Subcutaneous abdominal adipose tissue (tissue), 5 donors: ENCODE measurements at regions not wholly inside any gene's neighbourhood (a gene's known extent, or its start where the extent isn't known, plus 50 kb on each side); places are given as distances from the start of the nearest gene placed in this dataset.
"Not testable (repeated sequence)": the region's sequence is repeated elsewhere in the genome, so short reads cannot be mapped to it uniquely, and the experiment has no call there.

Experiments
- H3K27ac ChIP-seq: one replicate; pipeline ENCODE4 v1.7.0; 2013; ENCODE audit warnings: low read depth, mild to moderate bottlenecking, inconsistent platforms, low read length, moderate library complexity
- H3K27me3 ChIP-seq, 5 donors: one replicate each; pipeline ENCODE4 v1.7.0; 2013; ENCODE audit warnings: low read length in 5 of 5, inconsistent platforms in 1 of 5; ENCODE audit not compliant: control insufficient read depth in 5 of 5, insufficient read depth in 4 of 5
- H3K36me3 ChIP-seq, 5 donors: one replicate each; pipeline ENCODE4 v1.7.0; 2013; ENCODE audit warnings: low read length in 5 of 5; ENCODE audit not compliant: control insufficient read depth in 5 of 5, insufficient read depth in 5 of 5
- H3K4me1 ChIP-seq, 5 donors: one replicate each; pipeline ENCODE4 v1.7.0; 2013; ENCODE audit warnings: low read length in 5 of 5, mild to moderate bottlenecking in 3 of 5, moderate library complexity in 1 of 5; ENCODE audit not compliant: control insufficient read depth in 5 of 5, insufficient read depth in 5 of 5
- H3K4me3 ChIP-seq, 5 donors: one replicate each; pipeline ENCODE4 v1.7.0; 2013; ENCODE audit warnings: low read length in 5 of 5, low read depth in 1 of 5
- H3K9ac ChIP-seq, 5 donors: one replicate each; pipeline ENCODE4 v1.7.0; 2013; ENCODE audit warnings: low read length in 5 of 5, mild to moderate bottlenecking in 4 of 5, moderate library complexity in 3 of 5
- H3K9me3 ChIP-seq, 5 donors: one replicate each; pipeline ENCODE4 v1.7.0; 2013; ENCODE audit warnings: low read length in 5 of 5; ENCODE audit not compliant: control insufficient read depth in 5 of 5
- donor health status: healthy.
- donor health status: healthy.
- donor health status: healthy.
- donor health status: healthy.
- donor health status: healthy.

- H3K4me3 ChIP-seq, result no peak overlapping the region
- H3K4me1 ChIP-seq, result peaks cover 0 to 28% (median 14%) of the 10 kb centered on the region in 5 donors
- H3K27me3 ChIP-seq, result no peaks in the 10 kb centered on the region
- no peaks in the 10 kb centered on the region for H3K9me3 ChIP-seq
- H3K36me3 ChIP-seq, result no peaks in the 10 kb centered on the region
- no peak overlapping the region for H3K9ac ChIP-seq
- no peak overlapping the region for H3K27ac ChIP-seq
These were observed 83.2 kb downstream of the DNAJB9 start for GRCh38 chr7:108652886-108653285.

- Histone ChIP-seq H3K4me3 (no peak overlapping the region), H3K4me1 (peaks cover 0 to 28% (median 14%) of the 10 kb centered on the region in 5 donors), H3K9ac (no peak overlapping the region), H3K9me3 (no peaks in the 10 kb centered on the region), H3K36me3 (no peaks in the 10 kb centered on the region), H3K27me3 (no peaks in the 10 kb centered on the region), H3K27ac (no peak overlapping the region)
These were observed 83.9 kb downstream of the DNAJB9 start for GRCh38 chr7:108653526-108653925.

- not testable (repeated sequence) for H3K27me3 ChIP-seq, H3K27ac ChIP-seq
These were observed 87.6 kb downstream of the DNAJB9 start for GRCh38 chr7:108657140-108657726.

GRCh38 chr7:108659261-108659660 lies 89.6 kb downstream of the DNAJB9 start:
- Histone ChIP-seq H3K36me3 (no peaks in the 10 kb centered on the region), H3K9me3 (no peaks in the 10 kb centered on the region), H3K9ac (no peak overlapping the region), H3K4me1 (peaks cover 0 to 4% (median 0%) of the 10 kb centered on the region in 5 donors), H3K27me3 (no peaks in the 10 kb centered on the region), H3K27ac (no peak overlapping the region), H3K4me3 (no peak overlapping the region)

More at GRCh38 chr7:108657140-108657726, 87.6 kb downstream of the DNAJB9 start:
- H3K4me3 ChIP-seq, H3K36me3 ChIP-seq, H3K9ac ChIP-seq, H3K9me3 ChIP-seq: not testable (repeated sequence)
- H3K4me1 ChIP-seq, result peaks cover 0 to 11% (median 4%) of the 10 kb centered on the region in 5 donors

- Histone ChIP-seq H3K9me3 (no peaks in the 10 kb centered on the region), H3K27ac (no peak overlapping the region), H3K4me3 (no peak overlapping the region), H3K36me3 (no peaks in the 10 kb centered on the region), H3K27me3 (no peaks in the 10 kb centered on the region), H3K4me1 (peaks cover 0 to 4% (median 0%) of the 10 kb centered on the region in 5 donors), H3K9ac (no peak overlapping the region)
These were observed 90.2 kb downstream of the DNAJB9 start for GRCh38 chr7:108659867-108660266.

GRCh38 chr7:108660465-108660864 lies 90.8 kb downstream of the DNAJB9 start:
- Histone ChIP-seq H3K4me3 (no peak overlapping the region), H3K9me3 (no peaks in the 10 kb centered on the region), H3K9ac (no peak overlapping the region), H3K27ac (no peak overlapping the region), H3K36me3 (no peaks in the 10 kb centered on the region), H3K27me3 (no peaks in the 10 kb centered on the region), H3K4me1 (peaks cover 0 to 4% (median 0%) of the 10 kb centered on the region in 5 donors)

GRCh38 chr7:108662783-108663362 lies 93.2 kb downstream of the DNAJB9 start:
- Histone ChIP-seq H3K9ac (no peak overlapping the region), H3K4me1 (peaks cover 0 to 14% (median 3%) of the 10 kb centered on the region in 5 donors), H3K27ac (no peak overlapping the region), H3K27me3 (no peaks in the 10 kb centered on the region), H3K36me3 (no peaks in the 10 kb centered on the region), H3K4me3 (no peak overlapping the region), H3K9me3 (no peaks in the 10 kb centered on the region)

- Histone ChIP-seq H3K27ac (no peak overlapping the region), H3K27me3 (no peaks in the 10 kb centered on the region), H3K9ac (no peak overlapping the region), H3K4me1 (peaks cover 0 to 14% (median 3%) of the 10 kb centered on the region in 5 donors), H3K4me3 (no peak overlapping the region), H3K36me3 (no peaks in the 10 kb centered on the region), H3K9me3 (no peaks in the 10 kb centered on the region)
These were observed 94.0 kb downstream of the DNAJB9 start for GRCh38 chr7:108663701-108664100.

- H3K4me3 ChIP-seq, result no peak overlapping the region
- no peaks in the 10 kb centered on the region for H3K9me3 ChIP-seq
- peaks cover 0 to 11% (median 3%) of the 10 kb centered on the region in 5 donors for H3K4me1 ChIP-seq
- no peaks in the 10 kb centered on the region for H3K36me3 ChIP-seq
- H3K9ac ChIP-seq, result no peak overlapping the region
- no peak overlapping the region for H3K27ac ChIP-seq
- H3K27me3 ChIP-seq, result no peaks in the 10 kb centered on the region
These were observed 97.5 kb downstream of the DNAJB9 start for GRCh38 chr7:108667216-108667615.

GRCh38 chr7:108669958-108670357 lies 100.3 kb downstream of the DNAJB9 start:
- Histone ChIP-seq H3K4me3 (no peak overlapping the region), H3K9me3 (no peaks in the 10 kb centered on the region), H3K27ac (no peak overlapping the region), H3K36me3 (no peaks in the 10 kb centered on the region), H3K9ac (no peak overlapping the region), H3K4me1 (peaks cover 0 to 11% (median 3%) of the 10 kb centered on the region in 5 donors), H3K27me3 (no peaks in the 10 kb centered on the region)
